GM12878 (cell line): ENCODE measurements at regions not wholly inside any gene's neighbourhood (a gene's known extent, or its start where the extent isn't known, plus 50 kb on each side); places are given as distances from the start of the nearest gene placed in this dataset.

Experiments used
- ATAC-seq: fragments of 200-7000 bp; cut with Tn5 transposase; 3 replicates; pipeline ENCODE4 v1.9.1; 2020; ENCODE audit warnings: mild to moderate bottlenecking, moderate library complexity
- BruUV-seq: library from RNA; stranded (reverse); fragments of 400-500 nt; replicated peaks from 2 replicates; lab custom pipeline; 2021; lab: Mats Ljungman, UMichigan
- CTCF ChIA-PET: fragments of 300-600 bp; sonication (Branson Sonifier 250); formaldehyde crosslinking; extraction: SDS; loops from one replicate; lab custom pipeline; 2021; ENCODE audit warnings: inconsistent platforms; lab: Yijun Ruan, JAX
- POLR2A ChIA-PET: fragments of 350-600 bp; formaldehyde crosslinking; extraction: SDS; loops from one replicate; lab custom pipeline; 2021; ENCODE audit warnings: inconsistent platforms; lab: Charles Lee
- RAD21 ChIA-PET: fragments of 300-600 bp; sonication (Branson Sonifier 250); formaldehyde crosslinking; loops from one replicate; lab custom pipeline; 2023; ENCODE audit warnings: antibody characterized with exemption; ENCODE audit not compliant: unreplicated experiment; lab: Charles Lee
- SMC1A ChIA-PET: fragments of 300-600 bp; sonication (Branson Sonifier 250); formaldehyde crosslinking; loops from one replicate; lab custom pipeline; 2023; ENCODE audit not compliant: unreplicated experiment, uncharacterized antibody; lab: Charles Lee
- DNase-seq: peaks from one replicate; pipeline ENCODE4 v3.0.0-alpha.2; 2011; ENCODE audit warnings: low read depth, low spot score
- FAIRE-seq: peaks from 3 replicates; lab custom pipeline; 2011; peaks lifted over from hg19 to GRCh38; lab: Jason Lieb, UNC
- H2AFZ ChIP-seq: 2 replicates; pipeline ENCODE4 v1.6.0; 2011; ENCODE audit warnings: low read depth, low read length, control low read depth; ENCODE audit not compliant: control insufficient read depth
- H3K27ac ChIP-seq: 2 replicates; pipeline ENCODE4 v1.5.1; 2011; ENCODE audit warnings: control low read depth; ENCODE audit not compliant: control insufficient read depth, insufficient read depth
- H3K27me3 ChIP-seq, 2 experiments: replicated peaks in 1 of 2; 2 replicates each; pipeline versions ENCODE4 v1.6.0 to v1.6.1; 2011; ENCODE audit warnings: low read length in 1 of 2; ENCODE audit not compliant: control insufficient read depth in 2 of 2, insufficient read depth in 2 of 2
- H3K36me3 ChIP-seq, 2 experiments: 2 replicates each; pipeline ENCODE4 v1.5.1; 2011; ENCODE audit warnings: low read length in 1 of 2; ENCODE audit not compliant: control insufficient read depth in 2 of 2, insufficient read depth in 2 of 2
- H3K4me1 ChIP-seq: 2 replicates; pipeline ENCODE4 v1.6.1; 2011; ENCODE audit warnings: mild to moderate bottlenecking, low read length, moderate library complexity, mixed read lengths; ENCODE audit not compliant: control insufficient read depth, insufficient read depth
- H3K4me2 ChIP-seq: 2 replicates; pipeline ENCODE4 v1.6.0; 2011; ENCODE audit warnings: control low read depth; ENCODE audit not compliant: control insufficient read depth, insufficient read depth
- H3K4me3 ChIP-seq: fragments of 200-600 bp; sonication (generic); 2 replicates; pipeline ENCODE4 v1.5.1; 2016
- H3K79me2 ChIP-seq: 2 replicates; pipeline ENCODE4 v1.6.0; 2011; ENCODE audit warnings: low read length; ENCODE audit not compliant: control insufficient read depth, insufficient read depth
- H3K9ac ChIP-seq: 2 replicates; pipeline ENCODE4 v1.8.0; 2011; ENCODE audit warnings: low read length, control low read depth, mixed read lengths; ENCODE audit not compliant: control insufficient read depth, insufficient read depth
- H3K9me3 ChIP-seq: replicated peaks from 3 replicates; pipeline ENCODE4 v1.5.1; 2011; ENCODE audit warnings: mild to moderate bottlenecking, low read length; ENCODE audit not compliant: control insufficient read depth, insufficient read depth
- H4K20me1 ChIP-seq: 2 replicates; pipeline ENCODE4 v1.6.0; 2011; ENCODE audit not compliant: control insufficient read depth, insufficient read depth
- ATF2 ChIP-seq: IDR thresholded peaks from 2 replicates; pipeline ENCODE4 v1.6.1; 2012; ENCODE audit warnings: low read length, inconsistent platforms
- CBFB ChIP-seq: IDR thresholded peaks from 2 replicates; pipeline ENCODE4 v1.6.1; 2016; ENCODE audit warnings: antibody characterized with exemption, low read depth
- CHD1 ChIP-seq: IDR thresholded peaks from 2 replicates; pipeline ENCODE4 v1.6.1; 2012; ENCODE audit warnings: low read depth, low read length, improper control_type of control experiment
- HCFC1 ChIP-seq: fragments of 150-350 bp; IDR thresholded peaks from 2 replicates; pipeline ENCODE4 v1.6.1; 2014; ENCODE audit warnings: low read length
- MTA2 ChIP-seq: fragments of 450-650 bp; IDR thresholded peaks from 2 replicates; pipeline ENCODE4 v1.6.1; 2016; ENCODE audit warnings: low read depth, mild to moderate bottlenecking, moderate library complexity
- MYB ChIP-seq: fragments of 150-350 bp; IDR thresholded peaks from 2 replicates; pipeline ENCODE4 v1.6.1; 2014; ENCODE audit warnings: mild to moderate bottlenecking, low read depth, low read length, borderline replicate concordance
- NKRF ChIP-seq: fragments of 450-650 bp; conservative IDR thresholded peaks from 2 replicates; pipeline ENCODE4 v1.6.1; 2017; ENCODE audit warnings: mild to moderate bottlenecking, moderate library complexity
- PBX3 ChIP-seq: IDR thresholded peaks from 2 replicates; pipeline ENCODE4 v1.6.1; 2011; ENCODE audit warnings: mild to moderate bottlenecking, low read depth, low read length, moderate library complexity; ENCODE audit not compliant: insufficient replicate concordance
- RCOR1 ChIP-seq: conservative IDR thresholded peaks from 2 replicates; pipeline ENCODE4 v1.6.1; 2012; ENCODE audit warnings: low read depth, low read length, improper control_type of control experiment
- RFX5 ChIP-seq: IDR thresholded peaks from 2 replicates; pipeline ENCODE4 v1.6.1; 2011; ENCODE audit warnings: low read depth, low read length, improper control_type of control experiment
- SUZ12 ChIP-seq: fragments of 200-600 bp; sonication (generic); IDR thresholded peaks from one replicate; pipeline ENCODE4 v1.6.1; 2018; ENCODE audit warnings: antibody characterized with exemption, mild to moderate bottlenecking; ENCODE audit not compliant: unreplicated experiment
- USF2 ChIP-seq: IDR thresholded peaks from 2 replicates; pipeline ENCODE4 v1.6.1; 2011; ENCODE audit warnings: low read depth, low read length, improper control_type of control experiment, borderline replicate concordance
- WRNIP1 ChIP-seq: IDR thresholded peaks from 2 replicates; pipeline ENCODE4 v1.6.1; 2011; ENCODE audit warnings: low read depth, low read length, improper control_type of control experiment, borderline replicate concordance
- ZBTB33 ChIP-seq: fragments of 450-650 bp; IDR thresholded peaks from 2 replicates; pipeline ENCODE4 v1.6.1; 2017; ENCODE audit warnings: mild to moderate bottlenecking
- WGBS: methylation state at CpG from one replicate; pipeline ENCODE4 v1.1.6; 2016; ENCODE audit warnings: low lambda C conversion rate; ENCODE audit not compliant: insufficient replicate concordance, insufficient coverage; ENCODE audit errors: missing lambda C conversion rate; 5-methylcytosine and 5-hydroxymethylcytosine counted together
- in situ Hi-C: fragments of 300-500 bp; cut with MboI; formaldehyde crosslinking; loops from 9 replicates; pipeline ENCODE4 v1.14.3; 2018; ENCODE audit warnings: mixed read lengths
- intact Hi-C: fragments of 100-400 bp; cut with micrococcal nuclease; formaldehyde crosslinking; loops from one replicate; pipeline ENCODE4 v1.14.2; 2022; ENCODE audit not compliant: unreplicated experiment

GRCh38 chr1:38274974-38275373 lies 228.4 kb upstream of the POU3F1 start:
- no TSS peak for BruUV-seq
- H3K9me3 ChIP-seq, result peaks cover 2% of the 10 kb centered on the region; the same call in 2 of the 3 replicates
- no peaks in the 10 kb centered on the region for H3K27me3 ChIP-seq
- no peak for FAIRE-seq
- H3K36me3 ChIP-seq, result no peaks in the 10 kb centered on the region
- H3K4me3 ChIP-seq, result no peak overlapping the region
- ATAC-seq, result no peak
- H3K27ac ChIP-seq, result no peak overlapping the region
- DNase-seq, result no peak
- ChIA-PET CTCF (interaction anchor here (0.8 kb wide), 1 partner anchor 10 kb away, joined by 3 read pairs; no protein-coding TSS in a partner anchor), SMC1A (no interaction called here), RAD21 (no interaction called here), POLR2A (no interaction called here)
- no peaks in the 10 kb centered on the region for H3K79me2 ChIP-seq
- WGBS, result 17% methylated on average over 4 of the region's 4 CpGs
- in situ Hi-C loops, result no loop called here
- H4K20me1 ChIP-seq, result no peaks in the 10 kb centered on the region
- intact Hi-C loops, result no loop called here
- no peaks in the 10 kb centered on the region for H3K4me1 ChIP-seq
- H2AFZ ChIP-seq, result no peak overlapping the region
- no peak overlapping the region for H3K9ac ChIP-seq
- no peak overlapping the region for H3K4me2 ChIP-seq
- TF ChIP-seq ATF2, result no peak
- no peak for TF ChIP-seq CBFB
- no peak for TF ChIP-seq CHD1
- TF ChIP-seq MTA2, result no peak
- TF ChIP-seq SUZ12, result no peak
- no peak for TF ChIP-seq MYB
- TF ChIP-seq ZBTB33, result no peak
- TF ChIP-seq RCOR1, result no peak
- no peak for TF ChIP-seq USF2
- no peak for TF ChIP-seq RFX5
- no peak for TF ChIP-seq PBX3
- TF ChIP-seq WRNIP1, result no peak
- no peak for TF ChIP-seq NKRF
- TF ChIP-seq HCFC1, result no peak
